ENCODE measurements at regions not wholly inside any gene's neighbourhood (a gene's known extent, or its start where the extent isn't known, plus 50 kb on each side); places are given as distances from the start of the nearest gene placed in this dataset.
A peak's percentile ranks its signal among the peaks of the same experiment; 100 is the strongest.
"Not testable (repeated sequence)": the region's sequence is repeated elsewhere in the genome, so short reads cannot be mapped to it uniquely, and the experiment has no call there.

DNA sequence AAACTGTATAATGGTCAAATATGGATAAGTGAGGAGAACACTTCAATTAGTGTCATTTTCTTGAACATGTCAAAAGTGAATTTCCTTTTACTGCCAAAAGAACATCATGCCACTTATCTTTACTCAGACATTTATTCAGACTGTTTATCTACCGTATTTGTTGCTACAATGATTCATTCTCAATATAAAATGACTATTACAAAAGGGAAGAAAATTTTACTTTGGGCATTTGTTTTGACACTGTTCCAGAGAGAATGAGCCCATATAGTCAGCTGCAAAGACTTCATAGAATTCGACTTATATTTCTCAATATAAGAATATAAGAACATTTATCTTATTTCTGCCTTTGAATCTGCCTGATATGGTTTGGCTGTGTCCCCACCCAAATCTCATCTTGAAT is 1699.1 kb downstream of the BRINP3 start:
- no peaks in the 10 kb centered on the region for H3K9me3 ChIP-seq
- H3K4me3 ChIP-seq: no peak overlapping the region
- no peak for TF ChIP-seq POLR2A (IDR thresholded peaks at IDR 0.05)
- TF ChIP-seq, protein P1, sequence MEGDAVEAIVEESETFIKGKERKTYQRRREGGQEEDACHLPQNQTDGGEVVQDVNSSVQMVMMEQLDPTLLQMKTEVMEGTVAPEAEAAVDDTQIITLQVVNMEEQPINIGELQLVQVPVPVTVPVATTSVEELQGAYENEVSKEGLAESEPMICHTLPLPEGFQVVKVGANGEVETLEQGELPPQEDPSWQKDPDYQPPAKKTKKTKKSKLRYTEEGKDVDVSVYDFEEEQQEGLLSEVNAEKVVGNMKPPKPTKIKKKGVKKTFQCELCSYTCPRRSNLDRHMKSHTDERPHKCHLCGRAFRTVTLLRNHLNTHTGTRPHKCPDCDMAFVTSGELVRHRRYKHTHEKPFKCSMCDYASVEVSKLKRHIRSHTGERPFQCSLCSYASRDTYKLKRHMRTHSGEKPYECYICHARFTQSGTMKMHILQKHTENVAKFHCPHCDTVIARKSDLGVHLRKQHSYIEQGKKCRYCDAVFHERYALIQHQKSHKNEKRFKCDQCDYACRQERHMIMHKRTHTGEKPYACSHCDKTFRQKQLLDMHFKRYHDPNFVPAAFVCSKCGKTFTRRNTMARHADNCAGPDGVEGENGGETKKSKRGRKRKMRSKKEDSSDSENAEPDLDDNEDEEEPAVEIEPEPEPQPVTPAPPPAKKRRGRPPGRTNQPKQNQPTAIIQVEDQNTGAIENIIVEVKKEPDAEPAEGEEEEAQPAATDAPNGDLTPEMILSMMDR (IDR thresholded peaks at IDR 0.05): no peak
- 11 to 16% methylated on average over 2 of the region's 2 CpGs for WGBS, 2 donors
- DNase-seq (no peak), ATAC-seq (no peak)
- no peaks in the 10 kb centered on the region for H3K4me1 ChIP-seq
- no peaks in the 10 kb centered on the region for H3K27me3 ChIP-seq
- intact Hi-C loops (cut with DNase I): no loop called here
- H3K36me3 ChIP-seq (replicated peaks in 1 of 2; ENCODE audit: insufficient read depth in 1 of 2, low read depth in 2 of 2): no peaks in the 10 kb centered on the region
- H3K27ac ChIP-seq: no peak overlapping the region

- no peaks in the 10 kb centered on the region for H3K27me3 ChIP-seq
- no peaks in the 10 kb centered on the region for H3K4me1 ChIP-seq
- ATAC-seq (peak; percentile 86), DNase-seq (peak; percentile 19 to 32 (median 28))
- intact Hi-C loops (cut with DNase I): no loop called here
- H3K4me3 ChIP-seq: no peak overlapping the region
- no peaks in the 10 kb centered on the region for H3K36me3 ChIP-seq (replicated peaks in 1 of 2; ENCODE audit: insufficient read depth in 1 of 2, low read depth in 2 of 2)
- H3K9me3 ChIP-seq: no peaks in the 10 kb centered on the region
- TF ChIP-seq, protein P1 (IDR thresholded peaks at IDR 0.05): peak; percentile 19 to 57 (median 49)
- no peak for TF ChIP-seq POLR2A (IDR thresholded peaks at IDR 0.05)
- 27 to 30% methylated on average over 6 of the region's 6 CpGs for WGBS, 2 donors
- no peak overlapping the region for H3K27ac ChIP-seq
These were observed 1695.3 kb downstream of the BRINP3 start for GRCh38 chr1:188782220-188782841.

- H3K9me3 ChIP-seq: no peaks in the 10 kb centered on the region
- no peak overlapping the region for H3K27ac ChIP-seq
- no peak for TF ChIP-seq POLR2A (IDR thresholded peaks at IDR 0.05)
- TF ChIP-seq, protein P1 (IDR thresholded peaks at IDR 0.05): no peak
- H3K27me3 ChIP-seq: no peaks in the 10 kb centered on the region
- H3K36me3 ChIP-seq (replicated peaks in 1 of 2; ENCODE audit: insufficient read depth in 1 of 2, low read depth in 2 of 2): no peaks in the 10 kb centered on the region
- intact Hi-C loops (cut with DNase I): no loop called here
- ATAC-seq (no peak), DNase-seq (no peak)
- H3K4me3 ChIP-seq: no peak overlapping the region
- H3K4me1 ChIP-seq: no peaks in the 10 kb centered on the region
These were observed 1682.7 kb downstream of the BRINP3 start for GRCh38 chr1:188794969-188795368.

- H3K36me3 ChIP-seq (replicated peaks in 1 of 2; ENCODE audit: insufficient read depth in 1 of 2, low read depth in 2 of 2); DNase-seq; H3K9me3 ChIP-seq; H3K27me3 ChIP-seq; ATAC-seq; H3K27ac ChIP-seq; intact Hi-C loops (cut with DNase I); H3K4me3 ChIP-seq; H3K4me1 ChIP-seq: not testable (repeated sequence)
- 56 to 60% methylated on average over 2 of the region's 2 CpGs for WGBS, 2 donors
These were observed 1665.5 kb downstream of the BRINP3 start for GRCh38 chr1:188812153-188812552.

DNA sequence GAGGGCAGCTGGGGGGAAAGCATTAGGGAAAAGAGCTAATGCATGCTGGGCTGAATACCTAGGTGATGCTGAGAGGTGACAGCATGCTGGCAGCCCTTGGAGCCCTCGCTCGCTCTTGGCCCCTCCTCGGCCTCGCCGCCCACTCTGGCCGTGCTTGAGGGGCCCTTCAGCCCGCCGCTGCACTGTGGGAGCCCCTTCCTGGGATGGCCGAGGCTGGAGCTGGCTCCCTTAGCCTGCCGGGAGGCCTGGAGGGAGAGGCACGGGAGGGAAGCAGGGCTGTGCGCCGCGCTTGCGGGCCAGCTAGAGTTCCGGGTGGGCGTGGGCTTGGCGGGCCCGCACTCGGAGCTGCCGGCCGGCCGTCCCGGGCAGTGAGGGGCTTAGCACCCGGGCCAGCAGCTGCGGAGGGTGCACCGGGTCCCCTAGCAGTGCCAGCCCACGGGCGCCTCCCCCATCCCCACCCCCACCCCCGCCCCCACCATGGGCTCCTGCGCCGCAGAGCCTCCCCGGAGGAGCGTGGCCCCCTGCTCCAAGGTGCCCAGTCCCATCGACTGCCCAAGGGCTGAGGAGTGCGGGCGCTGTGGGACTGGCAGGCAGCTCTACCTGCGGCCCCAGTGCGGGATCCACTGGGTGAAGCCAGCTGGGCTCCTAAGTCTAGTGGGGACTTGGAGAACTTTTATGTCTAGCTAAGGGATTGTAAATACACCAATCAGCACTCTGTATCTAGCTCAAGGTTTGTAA is 1664.7 kb downstream of the BRINP3 start:
- H3K4me1 ChIP-seq; H3K9me3 ChIP-seq; ATAC-seq; intact Hi-C loops (cut with DNase I); H3K4me3 ChIP-seq; H3K27me3 ChIP-seq; DNase-seq; H3K36me3 ChIP-seq (replicated peaks in 1 of 2; ENCODE audit: insufficient read depth in 1 of 2, low read depth in 2 of 2); H3K27ac ChIP-seq: not testable (repeated sequence)
- 93 to 95% methylated on average over 4 to 34 of the region's 39 CpGs for WGBS, 2 donors

DNA sequence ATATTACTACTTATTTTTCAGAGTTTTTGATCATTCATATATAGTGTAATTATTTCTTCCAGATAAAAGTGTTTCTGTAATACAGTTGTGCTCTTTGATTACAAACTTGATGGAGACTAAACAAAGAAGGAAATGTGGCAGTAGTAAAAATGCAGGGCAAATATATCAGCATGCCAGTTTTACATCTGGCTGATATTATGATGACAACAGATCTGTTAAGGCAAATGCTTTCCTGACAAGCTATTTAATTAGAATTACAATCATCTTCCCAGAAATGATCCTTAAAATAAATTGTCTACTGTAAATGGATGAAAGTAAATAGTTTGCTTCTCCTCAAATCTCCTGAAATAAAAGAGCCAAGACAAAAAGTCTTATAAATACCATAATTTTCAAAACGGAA is 1659.8 kb downstream of the BRINP3 start:
- ATAC-seq: no peak
- TF ChIP-seq, protein P1 (IDR thresholded peaks at IDR 0.05): no peak
- no peak for TF ChIP-seq POLR2A (IDR thresholded peaks at IDR 0.05)
- 30% methylated on average over 1 of the region's 1 CpG for WGBS, 2 donors

More for the DNA sequence above, 1659.8 kb downstream of the BRINP3 start:
- DNase-seq: no peak
- no peak overlapping the region for H3K27ac ChIP-seq
- intact Hi-C loops (cut with DNase I): no loop called here
- H3K36me3 ChIP-seq (replicated peaks in 1 of 2; ENCODE audit: insufficient read depth in 1 of 2, low read depth in 2 of 2): no peaks in the 10 kb centered on the region
- no peaks in the 10 kb centered on the region for H3K4me1 ChIP-seq
- no peaks in the 10 kb centered on the region for H3K27me3 ChIP-seq
- no peaks in the 10 kb centered on the region for H3K9me3 ChIP-seq
- no peak overlapping the region for H3K4me3 ChIP-seq

Data from body of pancreas (tissue), 4 donors.